Large intestine (tissue), 3 donors: ENCODE measurements at regions not wholly inside any gene's neighbourhood (a gene's known extent, or its start where the extent isn't known, plus 50 kb on each side); places are given as distances from the start of the nearest gene placed in this dataset.

Source experiments
- DNase-seq, 2 donors: peaks; one replicate each; pipeline versions ENCODE4 v3.0.0 to v3.0.0-alpha.2; 2013
- H3K27ac ChIP-seq: one replicate; pipeline ENCODE4 v1.5.1; 2013; ENCODE audit warnings: low read length
- H3K27me3 ChIP-seq: 2 replicates; pipeline ENCODE4 v1.6.1; 2013; ENCODE audit warnings: low read length; ENCODE audit not compliant: control insufficient read depth, insufficient read depth
- H3K36me3 ChIP-seq: 2 replicates; pipeline ENCODE4 v1.6.1; 2013; ENCODE audit warnings: low read length; ENCODE audit not compliant: control insufficient read depth, insufficient read depth
- H3K4me1 ChIP-seq: one replicate; pipeline ENCODE4 v1.6.1; 2013; ENCODE audit warnings: low read length; ENCODE audit not compliant: control insufficient read depth, insufficient read depth
- H3K4me3 ChIP-seq: one replicate; pipeline ENCODE4 v1.5.1; 2013; ENCODE audit warnings: low read length
- H3K9me3 ChIP-seq: one replicate; pipeline ENCODE4 v1.6.1; 2013; ENCODE audit warnings: mild to moderate bottlenecking, low read depth, low read length, moderate library complexity; ENCODE audit not compliant: control insufficient read depth
- WGBS: methylation state at CpG from one replicate; pipeline ENCODE4 v1.1.5; 2013; ENCODE audit warnings: low lambda C conversion rate; ENCODE audit not compliant: insufficient coverage; 5-methylcytosine and 5-hydroxymethylcytosine counted together

DNA sequence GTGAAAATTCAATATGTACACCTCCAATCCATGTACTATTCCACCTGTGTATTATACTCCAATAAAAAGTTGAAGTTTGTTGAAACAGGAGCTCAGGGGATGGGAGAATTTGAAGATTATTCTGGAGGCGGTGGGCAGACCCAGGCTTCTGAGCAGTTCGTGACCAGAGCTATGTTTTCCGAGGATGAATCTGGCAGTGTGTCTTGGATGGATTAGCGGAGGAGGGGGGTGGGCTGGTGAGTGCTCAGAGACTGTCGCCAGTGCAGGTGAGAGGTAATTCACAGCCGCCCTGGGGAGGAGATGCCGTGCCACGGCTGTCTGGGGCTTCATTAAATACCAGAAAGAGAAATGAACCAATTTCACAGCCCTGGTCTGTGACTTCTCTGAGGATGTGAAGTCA, 283.0 kb upstream of the RTL1 start:
- H3K36me3 ChIP-seq, result no peaks in the 10 kb centered on the region
- no CpG with 5 or more reads among the region's 8 CpGs for WGBS
- no peaks in the 10 kb centered on the region for H3K27me3 ChIP-seq
- H3K4me3 ChIP-seq, result no peak overlapping the region
- DNase-seq, result no peak
- H3K9me3 ChIP-seq, result no peaks in the 10 kb centered on the region
- H3K4me1 ChIP-seq, result peaks cover 15% of the 10 kb centered on the region
- no peak overlapping the region for H3K27ac ChIP-seq

DNA sequence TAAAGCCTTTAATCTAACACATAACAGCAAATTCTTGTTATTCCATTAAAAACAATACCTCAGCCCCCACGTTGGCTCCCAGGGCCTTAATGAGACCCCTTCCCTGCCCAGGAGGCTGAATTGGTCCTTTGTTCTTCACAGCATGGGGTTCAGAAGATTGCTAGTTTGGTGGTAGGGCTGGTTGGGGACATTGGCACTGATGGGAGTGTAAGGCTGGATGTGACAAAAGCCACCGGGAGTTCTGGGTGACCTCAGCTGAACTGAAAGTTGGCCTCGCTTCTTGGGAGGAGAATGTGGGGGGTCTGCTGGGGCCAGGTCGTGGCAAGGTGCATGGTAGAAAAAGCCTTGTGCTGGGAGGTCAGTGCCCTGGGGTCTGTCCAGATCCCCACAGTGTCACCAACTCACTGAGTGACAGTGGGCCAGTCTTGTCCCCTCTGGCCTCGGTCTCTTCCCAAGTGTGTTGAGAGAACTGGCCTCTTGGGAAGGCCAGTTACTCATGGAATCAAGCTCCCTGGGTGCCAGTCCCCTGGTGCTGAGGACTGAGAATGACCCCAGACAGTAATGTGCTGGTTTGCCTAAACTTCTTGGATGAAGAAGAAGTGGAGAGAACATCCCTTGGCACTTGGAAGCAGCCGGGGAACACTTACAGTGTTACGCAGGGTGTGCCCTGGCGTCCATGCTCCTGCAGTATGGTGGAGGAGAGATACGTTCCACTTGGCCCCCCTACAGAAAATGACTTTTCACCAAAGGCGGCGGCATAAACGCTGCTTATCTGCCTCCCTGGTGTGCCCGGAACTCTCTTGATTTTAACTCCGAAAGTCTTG, 283.7 kb upstream of the RTL1 start:
- Histone ChIP-seq H3K27ac (no peak overlapping the region), H3K36me3 (no peaks in the 10 kb centered on the region), H3K27me3 (no peaks in the 10 kb centered on the region), H3K4me3 (no peak overlapping the region), H3K9me3 (no peaks in the 10 kb centered on the region), H3K4me1 (peaks cover 15% of the 10 kb centered on the region)
- 100% methylated on average over 1 of the region's 14 CpGs for WGBS
- no peak for DNase-seq

- no peak for DNase-seq
- no CpG with 5 or more reads among the region's 14 CpGs for WGBS
- no peak overlapping the region for H3K4me3 ChIP-seq
- no peak overlapping the region for H3K27ac ChIP-seq
- H3K9me3 ChIP-seq, result no peaks in the 10 kb centered on the region
- no peaks in the 10 kb centered on the region for H3K36me3 ChIP-seq
- peaks cover 14% of the 10 kb centered on the region for H3K4me1 ChIP-seq
- no peaks in the 10 kb centered on the region for H3K27me3 ChIP-seq
These were observed 284.5 kb upstream of the RTL1 start for GRCh38 chr14:101187816-101188570.

DNA sequence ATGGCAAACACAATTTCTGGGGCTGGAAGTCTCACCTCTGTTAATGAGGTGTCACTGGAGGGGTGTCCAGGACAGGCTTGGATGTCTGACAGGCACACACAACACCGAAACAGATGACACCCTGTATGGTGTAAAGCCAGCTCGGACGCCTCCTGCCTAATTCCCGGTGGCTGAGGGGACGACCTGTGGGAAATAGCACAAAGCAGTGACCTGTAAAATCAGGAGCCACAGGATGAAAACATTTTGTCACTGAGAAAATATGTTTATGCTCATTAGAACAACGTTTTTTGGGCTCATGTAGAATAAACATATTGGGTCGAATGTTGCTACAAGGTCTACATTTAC, 285.0 kb upstream of the RTL1 start:
- Histone ChIP-seq H3K27me3 (no peaks in the 10 kb centered on the region), H3K4me1 (peaks cover 8% of the 10 kb centered on the region), H3K27ac (no peak overlapping the region), H3K36me3 (no peaks in the 10 kb centered on the region), H3K9me3 (no peaks in the 10 kb centered on the region), H3K4me3 (no peak overlapping the region)
- no peak for DNase-seq
- 80% methylated on average over 1 of the region's 7 CpGs for WGBS

DNA sequence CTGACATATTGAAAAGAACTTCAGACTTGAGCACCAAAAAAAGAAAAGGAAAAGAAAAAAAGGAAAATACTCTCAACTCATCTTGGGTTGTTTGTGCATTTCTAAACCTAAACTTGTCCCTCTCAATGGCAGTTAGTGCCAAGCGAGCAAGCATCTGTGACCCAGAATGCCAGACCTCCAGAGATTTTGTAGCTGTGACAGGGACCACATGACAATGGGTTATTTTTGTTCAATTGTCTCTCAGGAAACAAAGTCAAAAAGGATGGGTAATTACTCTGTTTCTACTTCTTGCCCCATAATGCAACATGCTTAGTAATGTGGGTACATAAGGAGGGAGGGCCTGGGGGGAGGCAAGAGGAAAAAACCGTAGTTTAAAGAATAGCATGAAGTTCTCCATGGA, 285.7 kb upstream of the RTL1 start:
- Histone ChIP-seq H3K4me3 (no peak overlapping the region), H3K36me3 (no peaks in the 10 kb centered on the region), H3K4me1 (peaks cover 1% of the 10 kb centered on the region), H3K9me3 (no peaks in the 10 kb centered on the region), H3K27me3 (no peaks in the 10 kb centered on the region), H3K27ac (no peak overlapping the region)
- no peak for DNase-seq
- 67% methylated on average over 1 of the region's 2 CpGs for whole genome bisulfite sequencing

GRCh38 chr14:101189962-101190560, 286.5 kb upstream of the RTL1 start:
- H3K9me3 ChIP-seq, result no peaks in the 10 kb centered on the region
- DNase-seq, result no peak
- H3K4me3 ChIP-seq, result no peak overlapping the region
- no peaks in the 10 kb centered on the region for H3K4me1 ChIP-seq
- WGBS, result no CpG with 5 or more reads among the region's 3 CpGs
- H3K27ac ChIP-seq, result no peak overlapping the region
- H3K36me3 ChIP-seq, result no peaks in the 10 kb centered on the region
- no peaks in the 10 kb centered on the region for H3K27me3 ChIP-seq

- DNase-seq, result no peak
- H3K27ac ChIP-seq, result no peak overlapping the region
- no peak overlapping the region for H3K4me3 ChIP-seq
- no peaks in the 10 kb centered on the region for H3K4me1 ChIP-seq
- no peaks in the 10 kb centered on the region for H3K36me3 ChIP-seq
- H3K9me3 ChIP-seq, result no peaks in the 10 kb centered on the region
- 100% methylated on average over 1 of the region's 6 CpGs for WGBS
- H3K27me3 ChIP-seq, result no peaks in the 10 kb centered on the region
These were observed 287.7 kb upstream of the RTL1 start for GRCh38 chr14:101191101-101191720.

DNA sequence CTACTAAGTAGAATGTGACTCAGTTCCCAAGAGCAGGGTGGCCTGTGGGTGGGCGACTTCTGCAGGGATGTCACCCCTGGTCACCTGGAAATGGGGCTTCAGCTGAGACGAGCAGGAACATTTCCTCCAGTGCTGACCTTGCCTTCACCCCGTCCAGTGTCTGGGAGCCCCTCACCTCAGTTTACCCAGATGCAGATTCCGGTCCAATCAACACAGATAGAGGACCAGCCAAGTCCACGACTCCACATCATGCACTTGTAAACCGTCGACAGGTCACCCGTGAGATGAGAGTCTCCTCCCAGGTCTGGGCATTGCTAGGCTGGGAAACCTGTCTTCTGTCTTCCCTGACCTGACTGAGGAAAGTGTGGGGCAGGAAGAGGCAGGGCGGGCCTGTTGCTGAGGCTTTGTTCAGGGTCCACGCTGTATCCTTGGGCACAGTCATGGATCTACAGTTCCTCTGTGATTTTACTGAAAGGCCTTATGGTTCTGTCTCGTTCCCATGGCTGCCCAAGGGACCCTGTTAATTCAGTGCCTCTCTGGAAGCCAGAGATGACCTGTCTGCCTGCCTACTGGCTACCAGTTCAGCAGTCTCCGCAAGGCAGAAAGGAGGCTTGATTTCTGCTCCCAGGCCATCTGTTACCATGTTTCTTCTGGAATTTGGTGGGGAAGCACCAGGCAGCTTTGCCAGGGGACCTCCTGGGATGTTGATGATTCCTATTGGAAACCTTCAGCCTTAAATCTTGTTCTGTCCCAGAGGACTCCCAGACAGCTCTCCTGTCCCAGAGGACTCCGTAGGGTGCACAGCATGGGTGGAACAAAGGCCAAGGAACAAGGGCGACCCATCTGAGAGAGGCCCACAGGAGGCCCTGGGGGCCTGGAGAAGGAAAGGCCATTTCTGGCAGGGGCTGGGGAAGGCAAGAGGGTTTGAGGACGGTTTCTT, 288.5 kb upstream of the RTL1 start:
- H3K27me3 ChIP-seq, result no peaks in the 10 kb centered on the region
- H3K36me3 ChIP-seq, result no peaks in the 10 kb centered on the region
- no peak for DNase-seq
- no peaks in the 10 kb centered on the region for H3K4me1 ChIP-seq
- 100% methylated on average over 1 of the region's 15 CpGs for WGBS
- no peaks in the 10 kb centered on the region for H3K9me3 ChIP-seq
- no peak overlapping the region for H3K27ac ChIP-seq
- H3K4me3 ChIP-seq, result no peak overlapping the region

GRCh38 chr14:101192661-101193000, 289.1 kb upstream of the RTL1 start:
- Histone ChIP-seq H3K36me3 (no peaks in the 10 kb centered on the region), H3K27ac (no peak overlapping the region), H3K27me3 (no peaks in the 10 kb centered on the region), H3K4me1 (no peaks in the 10 kb centered on the region), H3K9me3 (no peaks in the 10 kb centered on the region), H3K4me3 (no peak overlapping the region)
- no peak for DNase-seq
- WGBS, result 83% methylated on average over 1 of the region's 4 CpGs
